Astrocyte of the spinal cord (primary cell): ENCODE measurements at regions not wholly inside any gene's neighbourhood (a gene's known extent, or its start where the extent isn't known, plus 50 kb on each side); places are given as distances from the start of the nearest gene placed in this dataset.

Source experiments
- DNase-seq: peaks from one replicate; pipeline ENCODE4 v3.0.0; 2011; ENCODE audit warnings: low read depth, low spot score
- H3K4me3 ChIP-seq: 2 replicates; pipeline ENCODE4 v1.5.1; 2011; ENCODE audit warnings: low read depth, mild to moderate bottlenecking, low read length, moderate library complexity
- CTCF ChIP-seq: IDR thresholded peaks from 2 replicates; pipeline ENCODE4 v1.5.1; 2012; ENCODE audit warnings: low read depth, mild to moderate bottlenecking, low read length, inconsistent platforms
- in situ Hi-C: cut with HindIII; loops from 2 replicates; pipeline ENCODE4 v1.10.0; 2017; ENCODE audit warnings: low sequenced_read_pairs

GRCh38 chr2:234438305-234438977 lies 58.4 kb downstream of the ARL4C start:
- TF ChIP-seq CTCF = no peak
- in situ Hi-C loops = no loop called here
- DNase-seq = no peak
- H3K4me3 ChIP-seq = no peak overlapping the region

DNA sequence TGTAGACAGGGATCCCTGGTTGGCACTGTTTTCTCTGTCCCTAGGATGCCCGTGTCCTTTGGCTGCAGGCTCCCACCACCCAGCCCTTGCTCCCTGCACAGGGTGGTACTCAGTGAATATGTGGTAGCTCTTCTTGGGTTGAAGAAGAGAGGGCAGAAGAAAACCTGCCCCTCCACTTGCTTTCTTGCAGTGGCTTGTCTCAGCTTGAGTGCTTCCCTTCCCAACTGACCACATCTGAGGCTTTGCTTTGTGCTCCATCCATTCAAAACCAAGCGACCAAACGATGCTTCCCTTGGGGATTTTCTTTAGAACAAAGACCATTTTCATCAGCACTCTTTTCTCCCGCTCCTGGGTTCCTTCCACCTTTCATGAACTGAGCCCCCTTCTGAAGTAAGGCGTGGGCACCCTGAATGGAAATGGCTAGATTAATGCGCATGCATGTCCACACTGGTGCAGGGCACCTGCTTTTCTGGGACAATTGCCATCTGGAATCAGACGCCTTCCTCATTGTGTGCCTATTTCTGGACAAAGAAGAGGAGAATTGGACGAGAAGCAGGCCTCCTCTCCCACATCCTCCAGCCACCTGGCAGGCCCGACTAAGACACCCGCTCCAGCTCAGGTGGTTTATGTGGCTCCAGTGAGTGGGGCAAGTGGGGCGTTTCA lies 59.1 kb downstream of the ARL4C start:
- TF ChIP-seq CTCF = no peak
- in situ Hi-C loops = no loop called here
- no peak overlapping the region for H3K4me3 ChIP-seq
- no peak for DNase-seq

GRCh38 chr2:234436482-234436837 lies 60.4 kb downstream of the ARL4C start:
- no peak for DNase-seq
- H3K4me3 ChIP-seq = no peak overlapping the region
- TF ChIP-seq CTCF = no peak
- in situ Hi-C loops = no loop called here

GRCh38 chr2:234435836-234436481 lies 60.9 kb downstream of the ARL4C start:
- TF ChIP-seq CTCF = no peak
- no peak for DNase-seq
- no peak overlapping the region for H3K4me3 ChIP-seq
- in situ Hi-C loops = no loop called here

DNA sequence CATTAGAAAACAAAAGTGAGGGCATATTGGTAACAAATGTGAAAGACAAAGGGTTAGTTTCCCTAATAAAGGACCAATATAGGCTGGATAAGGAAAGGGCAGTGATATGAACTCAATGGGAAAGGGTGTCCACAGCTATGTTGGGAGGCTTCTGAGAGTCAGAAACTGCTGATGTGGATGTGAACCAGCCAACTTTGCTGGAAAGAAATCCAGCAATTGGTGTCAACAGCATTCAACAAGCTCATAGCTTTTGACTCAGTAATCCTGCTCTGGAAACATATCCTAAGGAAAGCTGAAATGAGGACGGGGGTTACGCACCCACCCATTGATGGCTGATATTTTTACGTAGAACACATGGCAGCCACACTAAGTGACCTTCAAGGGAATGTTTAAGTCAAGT lies 63.7 kb downstream of the ARL4C start:
- TF ChIP-seq CTCF = no peak
- no peak overlapping the region for H3K4me3 ChIP-seq
- in situ Hi-C loops = no loop called here
- DNase-seq = no peak

DNA sequence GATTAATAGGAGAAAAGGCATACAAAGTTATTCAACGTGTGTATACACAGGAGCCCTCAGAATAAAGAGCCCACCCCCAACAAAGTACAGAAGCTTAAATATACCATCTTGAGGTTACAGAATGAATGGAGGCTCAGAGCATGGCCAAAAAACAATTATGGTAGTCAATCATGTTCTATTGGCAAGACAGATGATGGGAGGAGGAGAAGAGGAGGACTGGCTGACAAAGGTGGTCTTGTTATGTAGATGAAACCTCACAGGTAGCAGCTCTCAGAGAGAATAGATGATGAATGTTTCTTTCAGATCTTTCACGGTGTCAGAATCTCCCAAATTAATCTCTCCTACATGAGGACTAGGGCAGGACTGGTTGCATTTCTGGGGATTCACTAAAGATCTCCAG lies 66.0 kb downstream of the ARL4C start:
- in situ Hi-C loops = no loop called here
- TF ChIP-seq CTCF = no peak
- no peak overlapping the region for H3K4me3 ChIP-seq
- no peak for DNase-seq
